GM19324 (cell line): ENCODE measurements at regions not wholly inside any gene's neighbourhood (a gene's known extent, or its start where the extent isn't known, plus 50 kb on each side); places are given as distances from the start of the nearest gene placed in this dataset.
A peak's percentile ranks its signal among the peaks of the same experiment; 100 is the strongest.
"Not testable (repeated sequence)": the region's sequence is repeated elsewhere in the genome, so short reads cannot be mapped to it uniquely, and the experiment has no call there.

Experiments
- ATAC-seq: cut with Tn5 transposase; IDR thresholded peaks from one replicate; pipeline ENCODE4 v1.9.1; 2021; ENCODE audit warnings: mild to moderate bottlenecking, moderate library complexity; ENCODE audit not compliant: unreplicated experiment, low FRiP score

GRCh38 chr13:62544928-62545327 lies 1129.3 kb upstream of the PCDH20 start:
- ATAC-seq = no peak

GRCh38 chr13:62537593-62537992 lies 1121.9 kb upstream of the PCDH20 start:
- ATAC-seq = no peak

GRCh38 chr13:62525652-62526051 lies 1110.0 kb upstream of the PCDH20 start:
- ATAC-seq = no peak

GRCh38 chr13:62524498-62524897 lies 1108.8 kb upstream of the PCDH20 start:
- no peak for ATAC-seq

GRCh38 chr13:62524061-62524460 lies 1108.4 kb upstream of the PCDH20 start:
- peak; percentile 65 for ATAC-seq

- peak; percentile 84 for ATAC-seq
Observed at GRCh38 chr13:62512194-62513141, 1096.8 kb upstream of the PCDH20 start.

- peak; percentile 64 for ATAC-seq
Observed at GRCh38 chr13:62510906-62511655, 1095.4 kb upstream of the PCDH20 start.

- ATAC-seq = no peak
Observed at GRCh38 chr13:62502588-62502987, 1086.9 kb upstream of the PCDH20 start.

- no peak for ATAC-seq
Observed at GRCh38 chr13:62489731-62490130, 1074.1 kb upstream of the PCDH20 start.

- no peak for ATAC-seq
Observed at GRCh38 chr13:62483774-62484173, 1068.1 kb upstream of the PCDH20 start.

- ATAC-seq = no peak
Observed at GRCh38 chr13:62482351-62482750, 1066.7 kb upstream of the PCDH20 start.

- ATAC-seq = no peak
Observed at GRCh38 chr13:62473944-62474237, 1058.2 kb upstream of the PCDH20 start.

- ATAC-seq = no peak
Observed at GRCh38 chr13:62473190-62473943, 1057.7 kb upstream of the PCDH20 start.

- ATAC-seq = no peak
Observed at GRCh38 chr13:62453761-62454160, 1038.1 kb upstream of the PCDH20 start.

GRCh38 chr13:62450759-62451158 lies 1035.1 kb upstream of the PCDH20 start:
- ATAC-seq = no peak

GRCh38 chr13:62447771-62448382 lies 1032.2 kb upstream of the PCDH20 start:
- not testable (repeated sequence) for ATAC-seq

- ATAC-seq = no peak
Observed at GRCh38 chr13:62444805-62445204, 1029.2 kb upstream of the PCDH20 start.

- no peak for ATAC-seq
Observed at GRCh38 chr13:62434081-62434480, 1018.4 kb upstream of the PCDH20 start.

- no peak for ATAC-seq
Observed at GRCh38 chr13:62433660-62434059, 1018.0 kb upstream of the PCDH20 start.

- ATAC-seq = no peak
Observed at GRCh38 chr13:62432906-62433305, 1017.3 kb upstream of the PCDH20 start.

- no peak for ATAC-seq
Observed at GRCh38 chr13:62432295-62432694, 1016.6 kb upstream of the PCDH20 start.
